Endodermal cell (in vitro differentiated cells): ENCODE measurements at regions not wholly inside any gene's neighbourhood (a gene's known extent, or its start where the extent isn't known, plus 50 kb on each side); places are given as distances from the start of the nearest gene placed in this dataset.

Source experiments
- DNase-seq: peaks from one replicate; pipeline ENCODE4 v3.0.0-alpha.2; 2017
- H3K27ac ChIP-seq: 2 replicates; pipeline ENCODE4 v1.5.1; 2013; ENCODE audit warnings: mild to moderate bottlenecking, low read depth, low read length, moderate library complexity
- H3K27me3 ChIP-seq: 2 replicates; pipeline ENCODE4 v1.6.1; 2013; ENCODE audit warnings: mild to moderate bottlenecking, low read length, moderate library complexity; ENCODE audit not compliant: insufficient read depth, control insufficient read depth, poor library complexity, severe bottlenecking
- H3K36me3 ChIP-seq: 2 replicates; pipeline ENCODE4 v1.7.0; 2013; ENCODE audit warnings: mild to moderate bottlenecking, low read length, moderate library complexity; ENCODE audit not compliant: control insufficient read depth, insufficient read depth
- H3K4me1 ChIP-seq: one replicate; pipeline ENCODE4 v1.7.0; 2013; ENCODE audit warnings: low read length; ENCODE audit not compliant: control insufficient read depth, insufficient read depth
- H3K4me3 ChIP-seq: 2 replicates; pipeline ENCODE4 v1.5.1; 2013; ENCODE audit warnings: mild to moderate bottlenecking, low read length, moderate library complexity
- H3K9ac ChIP-seq: 2 replicates; pipeline ENCODE4 v1.6.1; 2013; ENCODE audit warnings: mild to moderate bottlenecking, low read length, moderate library complexity; ENCODE audit not compliant: poor library complexity, severe bottlenecking; ENCODE audit errors: extremely low read depth
- H3K9me3 ChIP-seq: 2 replicates; pipeline ENCODE4 v1.6.1; 2013; ENCODE audit warnings: mild to moderate bottlenecking, low read length, moderate library complexity; ENCODE audit not compliant: control insufficient read depth
- H3K27ac Mint-ChIP-seq: 2 replicates; pipeline ENCODE4 v1.8.0; 2020; ENCODE audit warnings: mixed read lengths
- H3K27me3 Mint-ChIP-seq: 2 replicates; pipeline ENCODE4 v1.8.0; 2021; ENCODE audit warnings: mild to moderate bottlenecking, mixed read lengths; ENCODE audit not compliant: insufficient read depth
- H3K36me3 Mint-ChIP-seq: 2 replicates; pipeline ENCODE4 v1.8.0; 2020; ENCODE audit warnings: low read depth, mixed read lengths
- H3K4me1 Mint-ChIP-seq: 2 replicates; pipeline ENCODE4 v1.8.0; 2020; ENCODE audit warnings: mixed read lengths
- H3K4me3 Mint-ChIP-seq: 2 replicates; pipeline ENCODE4 v1.8.0; 2020; ENCODE audit warnings: mild to moderate bottlenecking, moderate library complexity, mixed read lengths
- H3K9me3 Mint-ChIP-seq: 2 replicates; pipeline ENCODE4 v1.8.0; 2020; ENCODE audit warnings: mild to moderate bottlenecking, mixed read lengths
- WGBS, 2 experiments: methylation state at CpG; one replicate each; pipeline versions ENCODE4 v1.1.5 to v1.1.7; 2013; ENCODE audit warnings: missing lambda C conversion rate in 2 of 2, mixed read lengths in 1 of 2; ENCODE audit not compliant: insufficient coverage in 1 of 2, insufficient read length in 1 of 2; 5-methylcytosine and 5-hydroxymethylcytosine counted together
- TF ChIP-seq, protein P1 (sequence below): fragments of 200-600 bp; sonication (generic); conservative IDR thresholded peaks from 2 replicates; pipeline ENCODE4 v1.5.0; 2021; ENCODE audit warnings: antibody characterized with exemption, mild to moderate bottlenecking

- no peak for DNase-seq
- WGBS, 2 experiments = 82 to 87% methylated on average over 6 to 7 of the region's 8 CpGs
- Histone ChIP-seq H3K27me3 (no peaks in the 10 kb centered on the region), H3K36me3 (no peaks in the 10 kb centered on the region), H3K4me3 (no peak overlapping the region), H3K9ac (no peak overlapping the region), H3K9me3 (peaks cover 7% of the 10 kb centered on the region), H3K27ac (no peak overlapping the region), H3K4me1 (no peaks in the 10 kb centered on the region)
- Mint-ChIP-seq H3K4me1 (peaks cover 4% of the 10 kb centered on the region), H3K27ac (no peak overlapping the region), H3K9me3 (peaks cover 14% of the 10 kb centered on the region), H3K36me3 (no peaks in the 10 kb centered on the region), H3K27me3 (no peaks in the 10 kb centered on the region), H3K4me3 (no peak overlapping the region)
- TF ChIP-seq, protein P1, sequence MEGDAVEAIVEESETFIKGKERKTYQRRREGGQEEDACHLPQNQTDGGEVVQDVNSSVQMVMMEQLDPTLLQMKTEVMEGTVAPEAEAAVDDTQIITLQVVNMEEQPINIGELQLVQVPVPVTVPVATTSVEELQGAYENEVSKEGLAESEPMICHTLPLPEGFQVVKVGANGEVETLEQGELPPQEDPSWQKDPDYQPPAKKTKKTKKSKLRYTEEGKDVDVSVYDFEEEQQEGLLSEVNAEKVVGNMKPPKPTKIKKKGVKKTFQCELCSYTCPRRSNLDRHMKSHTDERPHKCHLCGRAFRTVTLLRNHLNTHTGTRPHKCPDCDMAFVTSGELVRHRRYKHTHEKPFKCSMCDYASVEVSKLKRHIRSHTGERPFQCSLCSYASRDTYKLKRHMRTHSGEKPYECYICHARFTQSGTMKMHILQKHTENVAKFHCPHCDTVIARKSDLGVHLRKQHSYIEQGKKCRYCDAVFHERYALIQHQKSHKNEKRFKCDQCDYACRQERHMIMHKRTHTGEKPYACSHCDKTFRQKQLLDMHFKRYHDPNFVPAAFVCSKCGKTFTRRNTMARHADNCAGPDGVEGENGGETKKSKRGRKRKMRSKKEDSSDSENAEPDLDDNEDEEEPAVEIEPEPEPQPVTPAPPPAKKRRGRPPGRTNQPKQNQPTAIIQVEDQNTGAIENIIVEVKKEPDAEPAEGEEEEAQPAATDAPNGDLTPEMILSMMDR = no peak
Observed at GRCh38 chr12:42691991-42692557, 102.5 kb upstream of the PRICKLE1 start.

DNA sequence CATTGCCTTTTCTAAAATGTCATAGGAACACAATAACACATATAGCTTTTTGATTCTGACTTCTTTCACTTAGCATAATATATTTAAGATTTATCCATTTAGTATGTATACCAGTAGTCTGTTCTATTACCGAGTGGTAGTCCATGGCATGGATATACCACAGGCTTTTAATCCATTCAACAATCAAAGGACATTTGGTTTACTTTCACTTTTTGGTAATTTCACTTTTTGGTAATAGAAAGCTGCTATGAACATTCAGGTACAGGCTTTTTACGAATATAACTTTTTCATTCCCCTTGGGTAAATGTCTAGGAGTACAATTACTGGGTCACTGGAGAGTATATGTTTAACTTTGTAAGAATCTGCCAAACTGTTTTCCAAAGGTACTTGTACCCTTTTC is 100.7 kb upstream of the PRICKLE1 start:
- peaks cover 13% of the 10 kb centered on the region for H3K9me3 Mint-ChIP-seq
- no peak overlapping the region for H3K27ac Mint-ChIP-seq
- H3K9ac ChIP-seq = no peak overlapping the region
- WGBS, 2 experiments = 88 to 100% methylated on average over 1 to 2 of the region's 2 CpGs
- no peak overlapping the region for H3K27ac ChIP-seq
- no peak overlapping the region for H3K4me3 Mint-ChIP-seq
- DNase-seq = no peak
- H3K9me3 ChIP-seq = peaks cover 7% of the 10 kb centered on the region
- TF ChIP-seq, protein P1 = no peak
- H3K4me3 ChIP-seq = no peak overlapping the region
- no peaks in the 10 kb centered on the region for H3K36me3 ChIP-seq
- no peaks in the 10 kb centered on the region for H3K27me3 Mint-ChIP-seq
- H3K36me3 Mint-ChIP-seq = no peaks in the 10 kb centered on the region
- H3K27me3 ChIP-seq = no peaks in the 10 kb centered on the region
- H3K4me1 ChIP-seq = no peaks in the 10 kb centered on the region
- H3K4me1 Mint-ChIP-seq = peaks cover 4% of the 10 kb centered on the region

DNA sequence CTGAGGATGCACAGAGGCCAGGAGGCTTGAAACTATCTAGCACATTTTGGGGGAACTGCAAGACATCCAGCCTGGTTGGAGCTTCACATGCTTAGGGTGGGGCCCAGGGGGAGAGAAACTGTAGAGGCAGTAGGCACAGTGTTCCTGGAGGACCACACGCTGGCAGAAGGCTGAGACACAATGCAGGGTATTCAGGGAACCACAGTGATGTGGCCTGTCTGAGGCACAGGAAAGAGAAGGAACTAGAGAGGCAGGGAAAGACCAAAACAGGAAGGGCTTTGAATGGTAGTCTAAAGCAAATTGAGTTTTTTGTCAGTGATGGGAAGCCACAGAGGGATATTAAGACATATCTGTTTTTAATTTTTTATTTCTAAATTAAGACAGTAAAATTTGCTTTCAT is 100.2 kb upstream of the PRICKLE1 start:
- Histone ChIP-seq H3K4me3 (no peak overlapping the region), H3K27me3 (no peaks in the 10 kb centered on the region), H3K9me3 (peaks cover 7% of the 10 kb centered on the region), H3K4me1 (no peaks in the 10 kb centered on the region), H3K36me3 (no peaks in the 10 kb centered on the region), H3K9ac (no peak overlapping the region), H3K27ac (no peak overlapping the region)
- WGBS, 2 experiments = 94 to 100% methylated on average over 1 of the region's 1 CpG
- Mint-ChIP-seq H3K27me3 (no peaks in the 10 kb centered on the region), H3K27ac (no peak overlapping the region), H3K36me3 (no peaks in the 10 kb centered on the region), H3K4me3 (no peak overlapping the region), H3K4me1 (peaks cover 4% of the 10 kb centered on the region), H3K9me3 (peaks cover 13% of the 10 kb centered on the region)
- DNase-seq = no peak
- TF ChIP-seq, protein P1 = no peak
